Fibroblast of mammary gland (primary cell): ENCODE measurements at regions not wholly inside any gene's neighbourhood (a gene's known extent, or its start where the extent isn't known, plus 50 kb on each side); places are given as distances from the start of the nearest gene placed in this dataset.

Experiments used
- DNase-seq: peaks from one replicate; pipeline ENCODE4 v3.0.0-alpha.2; 2010; ENCODE audit warnings: low read depth
- H3K4me3 ChIP-seq: 2 replicates; pipeline ENCODE4 v1.5.1; 2011; ENCODE audit warnings: low read depth, mild to moderate bottlenecking, low read length, moderate library complexity; ENCODE audit not compliant: control insufficient read depth
- CTCF ChIP-seq: conservative IDR thresholded peaks from 2 replicates; pipeline ENCODE4 v1.5.1; 2011; ENCODE audit warnings: low read depth, low read length, inconsistent platforms; ENCODE audit not compliant: control insufficient read depth, insufficient read depth

GRCh38 chr11:127392575-127392974, 392.0 kb upstream of the KIRREL3 start:
- TF ChIP-seq CTCF, result no peak
- H3K4me3 ChIP-seq, result no peak overlapping the region
- no peak for DNase-seq

GRCh38 chr11:127390465-127390864, 389.9 kb upstream of the KIRREL3 start:
- H3K4me3 ChIP-seq, result no peak overlapping the region
- TF ChIP-seq CTCF, result no peak
- no peak for DNase-seq

GRCh38 chr11:127385071-127385470, 384.5 kb upstream of the KIRREL3 start:
- H3K4me3 ChIP-seq, result no peak overlapping the region
- TF ChIP-seq CTCF, result no peak
- no peak for DNase-seq

GRCh38 chr11:127383026-127383425, 382.5 kb upstream of the KIRREL3 start:
- TF ChIP-seq CTCF, result no peak
- DNase-seq, result no peak
- H3K4me3 ChIP-seq, result no peak overlapping the region

GRCh38 chr11:127381247-127381646, 380.7 kb upstream of the KIRREL3 start:
- DNase-seq, result no peak
- TF ChIP-seq CTCF, result no peak
- no peak overlapping the region for H3K4me3 ChIP-seq

GRCh38 chr11:127379686-127380085, 379.1 kb upstream of the KIRREL3 start:
- TF ChIP-seq CTCF, result no peak
- H3K4me3 ChIP-seq, result no peak overlapping the region
- DNase-seq, result no peak

GRCh38 chr11:127376301-127376700, 375.7 kb upstream of the KIRREL3 start:
- no peak for TF ChIP-seq CTCF
- no peak for DNase-seq
- no peak overlapping the region for H3K4me3 ChIP-seq
